ENCODE measurements at regions not wholly inside any gene's neighbourhood (a gene's known extent, or its start where the extent isn't known, plus 50 kb on each side); places are given as distances from the start of the nearest gene placed in this dataset.

DNA sequence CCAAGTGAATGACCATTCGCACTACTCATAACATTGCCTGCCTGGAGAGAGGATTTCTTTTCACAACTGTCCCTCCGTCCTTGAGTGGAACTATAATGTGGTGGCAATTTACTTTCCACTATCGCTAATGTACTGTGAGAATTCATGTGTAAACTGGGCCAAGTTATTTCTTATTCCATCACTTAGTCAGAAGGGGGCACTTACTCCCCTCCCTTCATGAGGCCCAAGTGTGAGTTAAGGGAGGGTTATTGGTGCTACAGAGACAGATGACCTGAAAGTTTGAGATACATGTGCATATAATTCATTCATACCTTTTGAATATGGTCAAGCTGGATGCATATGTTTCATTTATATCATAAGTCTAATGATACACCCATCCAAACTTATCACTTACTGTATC lies 65.2 kb upstream of the LOC128125822 start:
- TF ChIP-seq CTCF (IDR thresholded peaks at IDR 0.05): no peak
- TF ChIP-seq EZH2 (IDR thresholded peaks at IDR 0.05): no peak

All from neural progenitor cell (in vitro differentiated cells).